ENCODE measurements at regions not wholly inside any gene's neighbourhood (a gene's known extent, or its start where the extent isn't known, plus 50 kb on each side); places are given as distances from the start of the nearest gene placed in this dataset.

- TF ChIP-seq, protein P1, sequence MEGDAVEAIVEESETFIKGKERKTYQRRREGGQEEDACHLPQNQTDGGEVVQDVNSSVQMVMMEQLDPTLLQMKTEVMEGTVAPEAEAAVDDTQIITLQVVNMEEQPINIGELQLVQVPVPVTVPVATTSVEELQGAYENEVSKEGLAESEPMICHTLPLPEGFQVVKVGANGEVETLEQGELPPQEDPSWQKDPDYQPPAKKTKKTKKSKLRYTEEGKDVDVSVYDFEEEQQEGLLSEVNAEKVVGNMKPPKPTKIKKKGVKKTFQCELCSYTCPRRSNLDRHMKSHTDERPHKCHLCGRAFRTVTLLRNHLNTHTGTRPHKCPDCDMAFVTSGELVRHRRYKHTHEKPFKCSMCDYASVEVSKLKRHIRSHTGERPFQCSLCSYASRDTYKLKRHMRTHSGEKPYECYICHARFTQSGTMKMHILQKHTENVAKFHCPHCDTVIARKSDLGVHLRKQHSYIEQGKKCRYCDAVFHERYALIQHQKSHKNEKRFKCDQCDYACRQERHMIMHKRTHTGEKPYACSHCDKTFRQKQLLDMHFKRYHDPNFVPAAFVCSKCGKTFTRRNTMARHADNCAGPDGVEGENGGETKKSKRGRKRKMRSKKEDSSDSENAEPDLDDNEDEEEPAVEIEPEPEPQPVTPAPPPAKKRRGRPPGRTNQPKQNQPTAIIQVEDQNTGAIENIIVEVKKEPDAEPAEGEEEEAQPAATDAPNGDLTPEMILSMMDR (IDR thresholded peaks at IDR 0.05), result no peak
- TF ChIP-seq EP300 (IDR thresholded peaks at IDR 0.05), result no peak
- TF ChIP-seq POLR2A (IDR thresholded peaks at IDR 0.05), result no peak
Observed at GRCh38 chr1:4021974-4022268, 121.8 kb upstream of the C1orf174 start.

Measured in tibial nerve (tissue), 4 donors.